PFSK-1 (cell line): ENCODE measurements at regions not wholly inside any gene's neighbourhood (a gene's known extent, or its start where the extent isn't known, plus 50 kb on each side); places are given as distances from the start of the nearest gene placed in this dataset.

Source experiments
- FOXP2 ChIP-seq: optimal IDR thresholded peaks from 2 replicates; pipeline ENCODE3; 2011; ENCODE audit warnings: borderline replicate concordance, control low read depth, inconsistent platforms; ENCODE audit not compliant: insufficient read depth; ENCODE audit errors: extremely low read length, extremely low read depth
- POLR2AphosphoS5 ChIP-seq: IDR thresholded peaks from 2 replicates; pipeline ENCODE4 v1.6.1; 2012; ENCODE audit warnings: low read depth, mild to moderate bottlenecking, control low read depth, low read length, moderate library complexity
- REST ChIP-seq, 2 experiments: IDR thresholded peaks; 2 replicates each; pipeline versions ENCODE4 v1.6.1 to v1.8.0; 2011 to 2012; ENCODE audit warnings: low read depth in 2 of 2, low read length in 2 of 2, control low read depth in 1 of 2, inconsistent platforms in 1 of 2, mild to moderate bottlenecking in 1 of 2, moderate library complexity in 1 of 2; ENCODE audit not compliant: insufficient read depth in 1 of 2
- SIN3A ChIP-seq: IDR thresholded peaks from 2 replicates; pipeline ENCODE4 v1.6.1; 2012; ENCODE audit warnings: mild to moderate bottlenecking, low read length, moderate library complexity, borderline replicate concordance; ENCODE audit not compliant: insufficient read depth
- TAF1 ChIP-seq: IDR thresholded peaks from 2 replicates; pipeline ENCODE4 v1.6.1; 2012; ENCODE audit warnings: low read length, control low read depth, borderline replicate concordance; ENCODE audit not compliant: insufficient read depth

GRCh38 chr1:190667914-190668313 is 190.2 kb upstream of the BRINP3 start:
- TF ChIP-seq TAF1 (no peak), SIN3A (no peak), POLR2AphosphoS5 (no peak), REST (IDR thresholded peaks at IDR 0.05; ENCODE audit: insufficient read depth in 1 of 2, low read depth in 2 of 2, low read length in 2 of 2) (no peak)

GRCh38 chr1:190679044-190679443 is 201.4 kb upstream of the BRINP3 start:
- no peak for TF ChIP-seq SIN3A
- no peak for TF ChIP-seq POLR2AphosphoS5
- no peak for TF ChIP-seq TAF1
- no peak for TF ChIP-seq REST (IDR thresholded peaks at IDR 0.05; ENCODE audit: insufficient read depth in 1 of 2, low read depth in 2 of 2, low read length in 2 of 2)
- TF ChIP-seq FOXP2 = no peak

- no peak for TF ChIP-seq FOXP2
- TF ChIP-seq TAF1 = no peak
- no peak for TF ChIP-seq SIN3A
Observed at GRCh38 chr1:190679454-190679853, 201.8 kb upstream of the BRINP3 start.

GRCh38 chr1:190679983-190680382 is 202.3 kb upstream of the BRINP3 start:
- no peak for TF ChIP-seq REST (IDR thresholded peaks at IDR 0.05; ENCODE audit: insufficient read depth in 1 of 2, low read depth in 2 of 2, low read length in 2 of 2)
- no peak for TF ChIP-seq TAF1
- no peak for TF ChIP-seq POLR2AphosphoS5
- no peak for TF ChIP-seq FOXP2
- TF ChIP-seq SIN3A = no peak

- TF ChIP-seq FOXP2 = no peak
- no peak for TF ChIP-seq SIN3A
- TF ChIP-seq TAF1 = no peak
- TF ChIP-seq REST (IDR thresholded peaks at IDR 0.05; ENCODE audit: insufficient read depth in 1 of 2, low read depth in 2 of 2, low read length in 2 of 2) = no peak
- no peak for TF ChIP-seq POLR2AphosphoS5
Observed at GRCh38 chr1:190685676-190686075, 208.0 kb upstream of the BRINP3 start.
